ENCODE measurements at regions not wholly inside any gene's neighbourhood (a gene's known extent, or its start where the extent isn't known, plus 50 kb on each side); places are given as distances from the start of the nearest gene placed in this dataset.

DNA sequence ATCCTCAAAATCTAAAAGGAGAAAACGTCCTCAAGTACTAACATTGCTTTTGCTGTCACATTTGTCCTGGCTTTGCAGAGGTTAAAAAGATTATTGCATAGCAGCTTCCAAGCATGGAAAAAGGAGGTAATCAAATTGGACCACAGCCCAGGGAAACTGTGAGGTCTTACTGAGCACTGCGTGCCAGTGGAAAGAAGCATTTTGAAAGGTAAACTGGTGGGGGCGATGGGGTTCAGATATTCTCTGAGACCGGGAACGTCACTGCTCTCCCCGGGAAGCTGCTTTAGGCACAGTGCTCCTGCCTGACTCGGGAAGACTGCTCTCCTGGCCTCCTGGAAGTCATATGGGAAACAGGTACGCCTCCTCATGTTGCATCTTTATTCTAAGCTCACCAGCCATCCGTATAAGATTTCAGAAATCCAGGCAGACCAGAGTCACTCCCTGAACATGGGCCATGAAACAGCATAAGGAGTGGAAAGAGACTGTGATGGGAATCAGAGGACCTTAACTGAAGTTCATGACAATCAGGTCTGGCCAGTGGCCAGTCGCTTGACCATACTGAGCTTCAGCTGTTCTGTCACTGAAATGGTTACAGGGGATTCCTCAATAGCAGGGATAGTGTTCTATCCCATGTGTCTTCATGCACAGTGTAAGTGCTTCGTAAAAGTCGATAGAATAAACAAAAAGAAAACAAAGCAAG, 284.1 kb downstream of the TRIB2 start (continued):
- no peak for TF ChIP-seq NANOG (IDR thresholded peaks at IDR 0.05; ENCODE audit: insufficient read depth, low read depth, low read length, poor library complexity, severe bottlenecking)
- TF ChIP-seq, protein P1, sequence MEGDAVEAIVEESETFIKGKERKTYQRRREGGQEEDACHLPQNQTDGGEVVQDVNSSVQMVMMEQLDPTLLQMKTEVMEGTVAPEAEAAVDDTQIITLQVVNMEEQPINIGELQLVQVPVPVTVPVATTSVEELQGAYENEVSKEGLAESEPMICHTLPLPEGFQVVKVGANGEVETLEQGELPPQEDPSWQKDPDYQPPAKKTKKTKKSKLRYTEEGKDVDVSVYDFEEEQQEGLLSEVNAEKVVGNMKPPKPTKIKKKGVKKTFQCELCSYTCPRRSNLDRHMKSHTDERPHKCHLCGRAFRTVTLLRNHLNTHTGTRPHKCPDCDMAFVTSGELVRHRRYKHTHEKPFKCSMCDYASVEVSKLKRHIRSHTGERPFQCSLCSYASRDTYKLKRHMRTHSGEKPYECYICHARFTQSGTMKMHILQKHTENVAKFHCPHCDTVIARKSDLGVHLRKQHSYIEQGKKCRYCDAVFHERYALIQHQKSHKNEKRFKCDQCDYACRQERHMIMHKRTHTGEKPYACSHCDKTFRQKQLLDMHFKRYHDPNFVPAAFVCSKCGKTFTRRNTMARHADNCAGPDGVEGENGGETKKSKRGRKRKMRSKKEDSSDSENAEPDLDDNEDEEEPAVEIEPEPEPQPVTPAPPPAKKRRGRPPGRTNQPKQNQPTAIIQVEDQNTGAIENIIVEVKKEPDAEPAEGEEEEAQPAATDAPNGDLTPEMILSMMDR (IDR thresholded peaks at IDR 0.05; ENCODE audit: control extremely low read depth in 1 of 3, insufficient read depth in 1 of 3, low read depth in 1 of 3, low read length in 3 of 3): peak in 1 of 3 experiments; percentile 10; a peak in 1 of 4 replicates

Measured in H1 (cell line).